ENCODE measurements at regions not wholly inside any gene's neighbourhood (a gene's known extent, or its start where the extent isn't known, plus 50 kb on each side); places are given as distances from the start of the nearest gene placed in this dataset.
"Not testable (repeated sequence)": the region's sequence is repeated elsewhere in the genome, so short reads cannot be mapped to it uniquely, and the experiment has no call there.

- DNase-seq (ENCODE audit: low read depth): no peak
- TF ChIP-seq CTCF (IDR thresholded peaks at IDR 0.05; ENCODE audit: control insufficient read depth, extremely low read depth, insufficient read depth): no peak
- no peak overlapping the region for H3K4me3 ChIP-seq (ENCODE audit: low read depth, low read length)
Observed at GRCh38 chr3:18562364-18563154, 137.4 kb upstream of the SATB1 start.

GRCh38 chr3:18559331-18559842 lies 134.2 kb upstream of the SATB1 start:
- TF ChIP-seq CTCF (IDR thresholded peaks at IDR 0.05; ENCODE audit: control insufficient read depth, extremely low read depth, insufficient read depth): peak; percentile 92
- DNase-seq (ENCODE audit: low read depth): peak; percentile 25
- no peak overlapping the region for H3K4me3 ChIP-seq (ENCODE audit: low read depth, low read length)

- TF ChIP-seq CTCF (IDR thresholded peaks at IDR 0.05; ENCODE audit: control insufficient read depth, extremely low read depth, insufficient read depth): no peak
- DNase-seq (ENCODE audit: low read depth): no peak
Observed at GRCh38 chr3:18558507-18558906, 133.4 kb upstream of the SATB1 start.

GRCh38 chr3:18557216-18557615 lies 132.1 kb upstream of the SATB1 start:
- no peak for DNase-seq (ENCODE audit: low read depth)
- H3K4me3 ChIP-seq (ENCODE audit: low read depth, low read length): no peak overlapping the region
- no peak for TF ChIP-seq CTCF (IDR thresholded peaks at IDR 0.05; ENCODE audit: control insufficient read depth, extremely low read depth, insufficient read depth)

More at GRCh38 chr3:18558507-18558906, 133.4 kb upstream of the SATB1 start:
- H3K4me3 ChIP-seq (ENCODE audit: low read depth, low read length): no peak overlapping the region

GRCh38 chr3:18556503-18557135 lies 131.5 kb upstream of the SATB1 start:
- H3K4me3 ChIP-seq (ENCODE audit: low read depth, low read length): no peak overlapping the region
- no peak for TF ChIP-seq CTCF (IDR thresholded peaks at IDR 0.05; ENCODE audit: control insufficient read depth, extremely low read depth, insufficient read depth)
- DNase-seq (ENCODE audit: low read depth): no peak

GRCh38 chr3:18556001-18556408 lies 130.9 kb upstream of the SATB1 start:
- TF ChIP-seq CTCF (IDR thresholded peaks at IDR 0.05; ENCODE audit: control insufficient read depth, extremely low read depth, insufficient read depth): no peak
- H3K4me3 ChIP-seq (ENCODE audit: low read depth, low read length): no peak overlapping the region
- DNase-seq (ENCODE audit: low read depth): no peak

GRCh38 chr3:18552579-18553105 lies 127.5 kb upstream of the SATB1 start:
- not testable (repeated sequence) for DNase-seq (ENCODE audit: low read depth)

More at GRCh38 chr3:18552579-18553105, 127.5 kb upstream of the SATB1 start:
- H3K4me3 ChIP-seq (ENCODE audit: low read depth, low read length): not testable (repeated sequence)

Data from LNCaP clone FGC (cell line).